GM12864 (cell line): ENCODE measurements at regions not wholly inside any gene's neighbourhood (a gene's known extent, or its start where the extent isn't known, plus 50 kb on each side); places are given as distances from the start of the nearest gene placed in this dataset.

Experiments used
- DNase-seq: peaks from one replicate; pipeline ENCODE4 v3.0.0-alpha.2; 2011; ENCODE audit warnings: low read depth
- H3K4me3 ChIP-seq: 2 replicates; pipeline ENCODE4 v1.5.1; 2011; ENCODE audit warnings: mild to moderate bottlenecking, low read depth, low read length, control low read depth
- CTCF ChIP-seq: IDR thresholded peaks from 2 replicates; pipeline ENCODE4 v1.5.1; 2011; ENCODE audit warnings: low read depth, mild to moderate bottlenecking, moderate library complexity, low read length, control low read depth, inconsistent platforms; ENCODE audit errors: missing control alignments

GRCh38 chr14:71618716-71619115 is 313.5 kb upstream of the RGS6 start:
- DNase-seq, result no peak
- no peak overlapping the region; the same call in 1 of the 2 replicates for H3K4me3 ChIP-seq
- TF ChIP-seq CTCF, result no peak

GRCh38 chr14:71619472-71619871 is 312.8 kb upstream of the RGS6 start:
- TF ChIP-seq CTCF, result no peak
- H3K4me3 ChIP-seq, result no peak overlapping the region
- DNase-seq, result no peak

- no peak overlapping the region for H3K4me3 ChIP-seq
- DNase-seq, result no peak
- no peak for TF ChIP-seq CTCF
These were observed 311.8 kb upstream of the RGS6 start for GRCh38 chr14:71620401-71620800.

GRCh38 chr14:71621276-71621675 is 311.0 kb upstream of the RGS6 start:
- no peak for TF ChIP-seq CTCF
- no peak for DNase-seq

GRCh38 chr14:71621980-71622605 is 310.1 kb upstream of the RGS6 start:
- H3K4me3 ChIP-seq, result no peak overlapping the region
- no peak for TF ChIP-seq CTCF
- no peak for DNase-seq

More at GRCh38 chr14:71621276-71621675, 311.0 kb upstream of the RGS6 start:
- no peak overlapping the region for H3K4me3 ChIP-seq

- DNase-seq, result no peak
- H3K4me3 ChIP-seq, result no peak overlapping the region
- TF ChIP-seq CTCF, result no peak
These were observed 308.3 kb upstream of the RGS6 start for GRCh38 chr14:71623939-71624338.

- no peak for DNase-seq
- TF ChIP-seq CTCF, result no peak
- H3K4me3 ChIP-seq, result no peak overlapping the region
These were observed 307.1 kb upstream of the RGS6 start for GRCh38 chr14:71625175-71625574.
